T-helper 2 cell (primary cell): ENCODE measurements at regions not wholly inside any gene's neighbourhood (a gene's known extent, or its start where the extent isn't known, plus 50 kb on each side); places are given as distances from the start of the nearest gene placed in this dataset.

Experiments
- DNase-seq, 5 experiments: peaks; one replicate each; pipeline versions ENCODE4 v3.0.0 to v3.0.0-alpha.2; 2012 to 2022

DNA sequence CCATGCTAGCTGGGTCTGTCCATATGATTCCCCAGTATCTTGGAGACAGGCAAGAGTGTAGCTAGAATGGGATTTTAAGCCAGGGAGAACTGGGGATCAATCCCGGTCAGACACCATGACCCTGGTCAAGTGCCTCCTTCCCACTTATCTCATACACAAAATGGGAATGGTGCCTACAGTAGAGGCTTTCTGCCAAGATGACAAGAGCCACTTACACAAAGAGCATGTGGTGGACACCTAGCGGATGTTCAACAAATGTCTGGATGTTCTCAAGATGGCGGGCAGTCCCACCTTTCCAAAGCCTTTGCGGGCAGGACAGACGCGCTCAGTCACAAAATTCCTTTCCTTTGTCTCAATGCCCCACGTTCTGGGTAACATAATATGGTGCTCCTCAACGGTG is 57.3 kb downstream of the MAF start:
- DNase-seq, result no peak

DNA sequence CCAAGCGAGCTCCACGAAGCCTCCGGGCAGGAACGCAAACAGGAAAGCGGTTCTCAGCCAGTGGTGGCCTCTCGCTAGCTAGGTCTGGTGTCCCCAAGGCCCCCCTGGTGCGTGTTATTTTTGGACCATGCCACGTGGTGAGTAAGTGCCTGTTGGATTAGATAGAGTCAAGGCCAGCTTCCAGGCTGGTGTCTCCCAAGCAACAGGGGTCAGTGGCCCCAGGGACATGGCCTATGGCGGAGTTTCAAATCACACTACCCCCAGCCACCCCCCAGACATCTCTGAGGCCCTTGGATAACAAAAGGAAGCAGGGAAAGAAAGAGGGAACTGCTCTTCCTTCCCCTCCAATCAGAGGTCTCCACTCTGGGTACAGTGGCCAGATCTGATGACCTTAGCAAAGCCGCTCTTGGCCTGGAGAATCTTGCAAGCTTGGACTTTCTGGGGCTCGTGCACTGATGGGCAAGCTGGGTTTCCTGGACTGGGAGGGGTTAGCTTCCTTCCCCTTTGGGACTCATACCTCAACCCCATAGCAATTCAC is 58.2 kb downstream of the MAF start:
- no peak for DNase-seq

DNA sequence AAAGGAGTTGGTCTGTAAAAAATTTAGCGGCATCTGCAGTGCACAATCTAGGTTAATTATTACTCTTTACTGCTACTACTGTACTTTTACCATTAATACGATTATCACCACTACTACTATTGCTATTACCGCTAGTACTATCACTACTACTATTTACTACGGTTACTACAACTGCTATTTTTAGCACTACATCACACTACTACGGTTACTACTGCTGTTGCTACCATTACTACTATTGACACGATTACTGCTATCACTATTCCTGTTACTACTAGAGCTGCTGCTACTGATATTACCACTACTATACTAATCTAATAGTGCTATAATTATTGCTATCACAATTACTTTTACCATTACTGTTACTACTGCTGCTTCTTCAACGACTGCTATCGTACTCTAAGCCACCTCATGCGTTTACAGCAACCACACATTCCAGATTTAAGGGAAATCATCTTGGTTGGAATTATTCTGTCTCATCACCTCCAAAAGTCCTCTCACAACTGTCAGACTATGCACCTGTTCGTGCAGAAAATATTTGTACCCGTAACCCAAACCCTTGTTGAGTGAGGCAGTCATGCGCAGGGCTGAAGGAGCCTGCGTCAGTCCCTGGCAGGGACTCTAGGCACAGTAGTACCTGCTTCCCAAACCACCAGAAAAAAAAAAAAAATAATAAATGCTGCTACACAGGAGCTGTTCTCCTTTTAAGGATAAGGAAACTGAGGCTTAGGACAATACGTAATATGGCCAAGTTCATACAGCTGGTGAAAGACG is 59.5 kb downstream of the MAF start:
- DNase-seq, result no peak

DNA sequence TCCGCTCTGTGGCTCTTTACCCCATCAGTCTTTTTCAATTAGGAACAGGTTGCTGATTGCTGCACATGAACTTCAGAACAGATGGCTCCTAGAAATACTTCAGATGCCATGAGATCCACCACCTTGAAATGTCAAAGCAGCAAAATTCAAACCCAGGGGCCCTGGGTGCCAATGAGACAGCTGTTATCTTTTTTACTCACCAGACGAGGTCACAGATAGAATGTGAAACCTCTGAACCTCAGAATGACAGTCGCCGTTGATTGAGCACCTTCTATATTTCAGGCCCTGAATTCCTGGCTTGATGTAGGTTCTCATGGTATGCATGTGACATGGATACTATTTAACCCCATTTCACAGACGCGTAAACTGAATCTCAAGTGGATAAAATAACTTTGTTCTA is 63.0 kb downstream of the MAF start:
- peak in 1 of 5 experiments; percentile 33 for DNase-seq

DNA sequence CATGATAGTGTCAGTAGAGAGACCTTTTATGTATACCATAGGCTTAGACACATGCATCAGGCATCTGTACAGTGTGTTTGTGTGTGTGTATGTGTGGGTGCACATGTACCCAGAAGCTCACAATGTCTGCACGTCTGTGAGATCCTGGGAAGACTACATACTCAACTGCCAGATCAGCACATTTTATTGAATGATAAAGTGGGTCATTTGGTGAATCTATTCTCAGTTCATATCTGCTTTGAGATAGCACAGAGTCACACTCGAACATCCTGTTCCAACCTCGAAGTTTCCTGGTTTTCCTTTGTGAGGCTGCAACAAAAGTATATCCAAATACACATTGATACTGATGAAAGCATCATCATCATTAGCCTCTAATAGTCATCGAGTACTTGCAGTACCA is 63.6 kb downstream of the MAF start:
- no peak for DNase-seq

DNA sequence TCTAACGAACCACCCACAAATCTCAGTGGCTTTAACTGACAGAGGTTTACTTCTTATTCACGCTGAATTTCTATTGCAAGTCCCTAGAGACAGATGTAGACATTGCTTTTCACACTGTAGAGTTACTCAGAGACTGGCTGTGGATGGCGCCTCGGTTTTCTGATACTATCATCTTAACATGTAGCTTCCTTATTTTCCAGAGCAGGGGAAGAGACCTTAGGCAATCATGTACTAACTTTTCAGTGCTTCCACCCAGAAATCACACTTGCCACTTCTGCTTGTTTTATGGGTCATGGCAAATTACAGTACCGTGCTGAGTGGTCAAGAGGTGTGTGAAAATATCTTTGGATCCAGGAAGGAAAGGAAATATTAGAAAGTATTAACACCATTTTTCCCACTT is 65.4 kb downstream of the MAF start:
- no peak for DNase-seq

DNA sequence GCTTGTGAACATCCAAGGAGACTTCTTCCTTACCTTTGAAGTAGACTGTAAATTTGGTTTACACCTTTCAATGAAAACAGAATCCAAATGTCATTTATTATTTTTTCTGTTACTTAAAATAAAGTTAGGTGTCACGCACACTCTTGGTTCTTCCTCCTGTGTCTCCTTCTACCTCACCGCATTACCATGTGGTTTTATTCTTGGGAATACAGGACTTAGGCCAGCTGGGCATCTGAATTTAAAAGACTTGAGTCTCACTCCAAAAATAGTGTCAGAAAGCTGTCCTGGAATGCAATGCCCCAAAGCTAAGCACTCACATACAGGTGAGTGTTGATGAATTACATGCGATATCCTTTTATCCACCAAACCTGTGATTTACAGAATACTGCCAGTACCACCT is 66.4 kb downstream of the MAF start:
- no peak for DNase-seq

DNA sequence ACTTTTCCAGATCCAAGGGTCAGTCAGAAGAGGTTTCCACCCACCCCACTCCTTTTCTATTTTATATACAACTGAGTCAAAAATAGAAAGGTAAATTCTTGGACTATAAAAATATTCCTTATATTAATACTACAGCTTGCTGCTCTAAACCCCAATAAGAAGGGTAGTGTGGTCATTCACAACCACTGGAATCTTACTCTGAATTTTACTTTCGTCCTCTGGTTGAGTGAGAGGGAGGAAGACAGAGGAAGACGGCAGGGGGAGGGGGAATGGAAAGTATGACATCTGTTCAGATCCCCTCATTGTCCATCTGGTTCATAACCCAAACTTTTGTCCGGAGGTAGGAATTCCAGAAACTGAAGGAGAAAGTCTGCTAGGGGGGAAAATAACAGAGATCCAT is 67.2 kb downstream of the MAF start:
- no peak for DNase-seq

DNA sequence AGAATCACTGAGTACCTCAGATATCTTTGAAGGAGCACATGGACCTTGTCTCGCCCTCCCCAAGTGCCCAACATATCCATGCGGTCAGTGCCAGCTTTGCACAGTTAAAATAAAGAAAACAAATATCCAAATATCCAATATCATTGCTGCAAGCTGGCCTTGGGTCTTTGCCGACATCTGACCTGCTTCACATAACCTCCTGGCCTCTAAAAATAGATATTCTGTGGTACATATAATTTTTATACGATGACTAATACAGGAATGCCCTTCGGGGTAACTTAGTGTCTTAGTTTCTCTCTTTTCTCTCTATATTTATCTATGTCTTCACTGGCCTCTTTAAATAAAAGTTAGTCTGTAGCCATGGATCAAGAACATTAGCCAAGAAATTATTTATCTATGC is 67.8 kb downstream of the MAF start:
- DNase-seq, result no peak

DNA sequence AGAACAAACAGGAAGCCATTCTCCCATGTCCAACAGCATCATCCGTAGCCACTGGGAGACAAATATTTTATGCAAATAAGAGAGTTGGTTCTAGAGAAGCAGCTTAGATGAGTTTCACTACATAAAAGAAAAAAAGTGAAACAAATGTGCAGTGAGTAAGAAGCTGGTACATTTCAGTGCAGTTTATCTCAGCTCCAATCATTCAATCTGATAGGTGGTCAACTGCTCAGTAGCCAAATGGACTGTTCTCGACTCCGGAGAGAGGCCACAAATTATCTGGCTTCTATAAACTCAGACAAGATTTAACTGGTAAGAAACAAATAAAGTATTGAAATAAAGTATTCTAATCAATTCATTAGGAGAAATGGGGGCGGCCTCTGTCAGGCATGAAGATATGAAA is 68.3 kb downstream of the MAF start:
- no peak for DNase-seq

DNA sequence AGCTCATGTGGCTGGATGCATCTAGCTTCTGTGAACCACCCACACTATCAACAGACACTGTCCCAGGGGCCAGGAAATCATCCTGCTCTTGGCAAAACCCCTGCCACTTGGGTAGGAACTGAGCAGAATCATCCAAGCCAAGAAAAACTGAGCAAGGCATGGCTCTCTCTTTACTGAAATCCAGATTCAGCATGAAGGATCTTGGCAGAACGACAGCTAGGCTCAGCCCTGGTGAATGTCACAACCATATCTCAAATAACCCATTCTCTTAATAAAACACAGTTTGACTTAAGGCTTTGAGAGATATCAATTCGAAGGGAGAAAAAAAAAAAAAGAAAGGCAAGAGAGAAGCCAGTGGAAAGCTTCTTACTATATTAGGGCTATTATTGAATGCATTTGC is 72.2 kb downstream of the MAF start:
- DNase-seq, result no peak

DNA sequence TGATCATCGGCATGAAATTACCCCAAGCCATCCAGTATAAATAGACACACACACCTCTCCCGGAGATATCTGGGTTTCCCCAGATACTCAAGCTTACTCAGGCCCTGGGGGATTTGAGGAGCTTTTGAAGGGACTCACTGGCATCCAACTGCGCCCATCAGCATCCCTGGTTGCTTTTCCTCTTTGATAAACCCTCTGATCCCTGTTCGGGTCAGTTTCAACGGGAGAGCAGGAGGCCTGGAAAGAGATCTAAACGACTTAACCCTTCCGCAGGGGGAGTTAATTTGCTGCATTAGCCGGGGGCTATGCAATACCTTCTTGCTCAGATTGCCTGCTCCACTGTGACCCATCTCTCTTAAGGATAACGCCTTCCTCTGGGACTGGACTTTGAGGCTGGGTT is 76.6 kb downstream of the MAF start:
- DNase-seq, result no peak

DNA sequence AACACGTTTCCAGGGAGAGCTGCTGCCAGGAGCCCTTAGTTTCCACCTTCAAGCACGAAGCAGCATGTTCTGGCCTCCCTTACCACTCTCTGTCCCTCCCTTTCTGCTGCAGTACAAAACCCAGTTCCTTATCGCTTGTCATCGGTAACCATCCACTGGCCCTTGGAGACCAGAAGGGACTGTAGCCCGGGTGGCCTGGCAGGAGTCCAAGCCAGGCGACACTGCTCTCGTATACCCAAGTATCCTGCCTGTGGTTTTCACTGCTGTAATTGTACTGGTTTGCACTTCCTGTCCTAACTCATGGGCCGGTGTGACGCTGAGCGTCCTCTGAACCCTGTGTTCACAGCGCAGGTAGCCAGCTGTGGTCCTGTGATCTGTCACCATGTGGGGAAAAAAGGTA is 81.1 kb downstream of the MAF start:
- peak in 1 of 5 experiments; percentile 9 for DNase-seq

DNA sequence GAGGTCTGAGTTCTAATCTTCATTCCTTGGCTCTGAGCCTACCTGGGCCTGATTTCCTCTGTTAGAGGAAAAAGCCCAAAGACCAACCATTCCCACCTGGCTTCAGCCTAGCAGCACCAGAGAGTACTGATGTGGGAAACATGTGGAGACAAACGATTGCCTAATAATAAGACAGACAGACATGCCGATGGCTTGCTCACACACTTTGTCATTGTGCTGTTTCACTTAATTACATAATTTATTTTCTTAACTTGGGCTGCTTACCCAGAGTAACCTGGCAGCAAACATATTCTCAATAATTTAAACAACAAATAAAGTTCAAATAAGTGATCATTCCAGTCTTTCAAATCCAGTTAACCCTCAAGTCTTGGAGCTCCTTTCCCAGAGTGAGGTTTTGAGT is 83.4 kb downstream of the MAF start:
- DNase-seq, result no peak

DNA sequence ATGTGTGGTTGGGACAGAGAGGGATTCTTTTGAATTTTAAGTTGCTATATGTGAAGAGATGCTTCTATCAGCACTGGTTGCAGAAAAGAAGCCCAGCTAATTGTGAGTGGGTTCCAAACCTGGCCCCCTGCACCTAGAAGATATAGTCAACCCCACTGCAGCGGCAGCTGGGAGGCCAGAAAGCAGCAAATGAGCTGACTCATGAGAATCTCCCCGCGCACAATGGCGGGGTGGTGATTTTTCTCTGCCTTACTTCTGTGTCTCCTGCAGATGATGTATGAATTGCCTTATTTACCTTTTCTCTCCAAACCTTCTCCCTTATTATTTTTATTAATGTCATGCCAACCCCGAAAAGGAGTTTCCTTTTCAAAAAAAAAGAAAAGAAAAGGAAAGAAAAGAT is 89.7 kb downstream of the MAF start:
- no peak for DNase-seq

DNA sequence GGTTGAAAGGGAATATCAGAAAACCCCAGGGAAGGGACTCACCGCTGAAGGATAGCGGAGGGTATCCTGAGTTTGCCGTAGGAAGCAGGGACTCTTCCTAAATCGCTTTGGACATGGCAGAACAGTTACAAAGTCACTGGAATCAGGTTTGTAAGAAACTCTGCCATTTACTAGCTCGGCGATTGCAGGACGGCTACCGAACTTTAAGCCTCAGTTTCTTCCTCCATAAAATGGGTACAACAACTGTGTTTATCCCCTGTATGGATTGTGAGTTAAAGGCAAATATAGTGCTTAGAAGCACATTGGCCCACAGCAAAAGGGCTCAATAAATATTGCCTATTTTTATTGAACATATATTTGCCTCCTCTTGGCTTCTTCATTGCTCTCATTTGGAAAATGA is 90.6 kb downstream of the MAF start:
- DNase-seq, result no peak

DNA sequence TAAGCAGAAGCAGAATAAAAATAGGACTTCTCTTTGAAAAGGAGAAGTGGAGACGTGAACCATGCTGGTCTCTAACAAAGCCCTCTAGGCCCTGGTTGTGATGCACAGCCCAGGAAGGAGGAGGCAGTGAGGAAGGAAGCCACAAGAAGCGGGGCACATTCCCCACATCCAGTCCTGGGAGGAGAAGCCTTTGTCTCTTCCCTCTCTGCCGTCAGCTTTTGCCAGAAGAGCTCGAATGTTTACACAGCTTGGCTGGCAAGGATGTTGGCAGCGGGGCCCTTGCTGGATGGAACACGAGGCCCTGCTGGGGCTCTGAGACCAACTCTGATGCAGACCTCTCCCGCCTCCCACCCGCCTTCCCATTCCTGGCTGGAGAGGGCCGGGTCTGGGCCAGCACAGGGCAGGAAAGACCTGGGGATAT is 91.3 kb downstream of the MAF start:
- no peak for DNase-seq

DNA sequence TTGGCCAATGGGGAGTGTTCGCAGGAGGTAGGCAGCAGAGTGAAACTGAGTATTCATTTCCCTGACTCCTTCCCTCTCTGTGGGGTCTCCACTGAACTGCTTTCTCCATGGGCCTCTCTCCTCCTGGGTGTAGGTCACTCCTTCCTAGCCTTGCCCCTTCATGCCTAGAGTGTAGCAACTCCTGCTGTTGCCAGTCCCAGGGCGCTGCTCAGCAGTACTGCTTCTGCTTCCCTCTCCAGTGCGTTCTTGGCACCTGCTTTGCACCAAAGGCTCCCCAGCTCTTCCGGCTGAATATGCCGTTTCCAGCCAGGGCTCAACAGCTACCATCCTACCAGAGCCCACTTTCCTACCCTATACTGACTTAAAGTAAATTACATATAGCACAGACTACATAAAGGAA is 92.2 kb downstream of the MAF start:
- DNase-seq, result no peak

DNA sequence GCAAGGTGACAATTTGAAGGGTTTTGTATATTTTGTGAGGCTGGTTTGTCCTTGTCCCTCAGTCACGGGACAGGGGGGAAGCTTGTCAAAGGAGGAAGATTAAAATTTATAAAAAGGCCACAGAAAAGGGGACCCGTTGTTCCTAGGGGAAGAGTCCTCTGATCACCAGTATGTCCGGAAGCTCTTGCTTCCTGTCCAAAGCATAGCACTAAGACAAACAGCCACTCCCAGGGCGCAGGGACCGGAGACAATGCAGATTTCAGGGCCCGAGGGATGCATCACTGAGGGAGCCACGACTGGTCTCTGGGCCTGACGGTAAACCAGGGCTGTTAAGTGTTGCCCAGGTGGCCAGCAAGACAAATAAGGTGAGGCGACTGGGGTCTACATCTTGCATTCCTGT is 95.2 kb downstream of the MAF start:
- no peak for DNase-seq

DNA sequence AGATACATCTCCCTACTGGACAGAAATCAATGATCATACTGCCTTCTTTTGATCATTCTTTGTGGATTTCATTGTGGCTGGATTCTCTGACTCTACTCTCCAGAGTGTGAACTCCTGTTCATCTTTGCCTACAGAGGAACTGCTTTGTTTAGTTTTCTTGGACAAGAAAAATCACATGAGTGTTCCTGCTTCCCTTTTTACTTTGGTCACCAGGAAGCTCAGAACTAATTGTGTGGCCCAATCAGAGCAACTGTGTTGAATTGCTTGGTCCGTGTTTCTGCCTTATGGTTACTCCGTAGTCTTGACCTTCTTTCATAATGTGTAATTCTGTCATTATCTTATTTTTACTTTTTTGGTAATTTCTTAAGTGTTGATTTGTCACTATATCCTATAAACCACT is 97.0 kb downstream of the MAF start:
- DNase-seq, result no peak

DNA sequence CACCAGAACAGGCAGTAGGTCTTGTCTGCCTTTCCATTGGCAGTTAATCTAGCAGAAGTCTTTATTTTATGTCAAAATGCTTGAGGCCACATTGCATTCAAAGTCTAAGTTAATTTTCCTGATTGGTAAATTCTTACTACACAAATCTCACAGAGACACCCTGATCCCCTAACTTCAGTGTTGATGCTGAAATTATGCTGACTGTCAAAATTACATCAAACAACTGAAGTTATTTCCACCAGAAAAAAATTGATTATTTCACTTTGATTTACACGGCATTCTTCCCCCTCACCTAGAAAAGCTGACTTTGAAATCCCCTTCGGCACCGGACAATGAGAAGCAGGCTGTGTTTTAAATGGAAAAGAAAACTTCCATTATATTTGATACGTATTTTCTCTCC is 99.1 kb downstream of the MAF start:
- DNase-seq, result no peak

DNA sequence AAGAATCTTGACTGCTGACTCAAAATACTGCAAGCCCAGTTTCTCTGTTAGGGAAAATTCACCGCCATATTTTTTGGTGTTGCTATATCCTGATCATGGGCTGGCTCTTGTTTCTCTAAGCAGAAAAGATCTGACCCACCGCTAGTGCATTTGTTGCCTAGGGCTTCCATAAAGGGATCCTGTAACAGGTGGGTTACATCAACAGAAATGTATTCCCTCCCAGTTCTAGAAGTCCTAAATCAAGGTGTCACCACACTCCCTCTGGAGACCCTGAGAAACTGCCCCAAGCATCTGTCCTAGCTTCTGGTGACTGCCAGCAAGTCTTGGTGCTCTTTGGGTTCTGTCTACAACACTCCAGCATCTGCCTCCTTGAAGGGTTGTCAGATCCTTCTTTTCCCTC is 99.7 kb downstream of the MAF start:
- no peak for DNase-seq

DNA sequence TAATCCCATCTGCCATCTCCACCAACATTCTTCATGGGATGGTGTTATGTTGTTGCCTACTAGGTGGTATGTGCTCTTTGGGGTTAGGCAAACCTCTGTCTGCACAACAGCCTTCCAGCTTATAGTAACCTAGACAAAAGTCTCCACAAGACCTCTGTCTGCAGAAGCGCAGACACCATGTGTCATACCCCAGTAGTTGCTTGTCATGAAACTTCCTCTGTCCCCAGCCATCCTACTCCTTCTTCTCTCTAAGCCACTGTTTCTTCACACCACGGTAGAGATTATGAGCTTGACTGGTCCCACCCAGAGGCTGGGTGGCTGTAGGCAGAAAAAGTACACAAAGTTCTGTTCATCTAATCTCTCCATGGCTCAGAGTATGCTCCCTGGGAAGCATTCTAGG is 100.3 kb downstream of the MAF start:
- DNase-seq, result no peak

DNA sequence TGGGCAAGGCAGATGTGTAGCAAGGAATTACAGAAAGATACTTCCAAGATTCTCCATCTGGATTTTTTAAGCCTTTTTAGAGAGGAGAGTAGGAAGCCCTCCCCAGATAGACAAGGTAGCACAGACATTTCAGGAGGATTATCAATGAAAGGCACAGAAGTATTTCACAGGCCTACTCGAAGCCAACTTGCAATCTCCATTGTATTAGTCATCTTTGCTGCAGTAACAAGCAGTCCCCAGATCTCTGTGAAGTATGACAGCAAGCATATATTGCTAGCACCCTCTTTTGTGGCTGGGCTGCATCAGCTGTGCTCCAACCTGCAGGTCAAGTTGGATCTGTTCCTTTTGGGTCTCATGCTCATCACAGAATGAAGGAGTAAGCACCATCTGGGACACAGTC is 101.6 kb downstream of the MAF start:
- DNase-seq, result no peak
